NCI-H146 treated with DMSO at 0.1 percent for 48 hours (cell line): ENCODE measurements at regions not wholly inside any gene's neighbourhood (a gene's known extent, or its start where the extent isn't known, plus 50 kb on each side); places are given as distances from the start of the nearest gene placed in this dataset.

Source experiments
- DNase-seq: peaks from one replicate; lab custom pipeline; 2025; ENCODE audit not compliant: unreplicated experiment; lab: John Stamatoyannopoulos, UW

DNA sequence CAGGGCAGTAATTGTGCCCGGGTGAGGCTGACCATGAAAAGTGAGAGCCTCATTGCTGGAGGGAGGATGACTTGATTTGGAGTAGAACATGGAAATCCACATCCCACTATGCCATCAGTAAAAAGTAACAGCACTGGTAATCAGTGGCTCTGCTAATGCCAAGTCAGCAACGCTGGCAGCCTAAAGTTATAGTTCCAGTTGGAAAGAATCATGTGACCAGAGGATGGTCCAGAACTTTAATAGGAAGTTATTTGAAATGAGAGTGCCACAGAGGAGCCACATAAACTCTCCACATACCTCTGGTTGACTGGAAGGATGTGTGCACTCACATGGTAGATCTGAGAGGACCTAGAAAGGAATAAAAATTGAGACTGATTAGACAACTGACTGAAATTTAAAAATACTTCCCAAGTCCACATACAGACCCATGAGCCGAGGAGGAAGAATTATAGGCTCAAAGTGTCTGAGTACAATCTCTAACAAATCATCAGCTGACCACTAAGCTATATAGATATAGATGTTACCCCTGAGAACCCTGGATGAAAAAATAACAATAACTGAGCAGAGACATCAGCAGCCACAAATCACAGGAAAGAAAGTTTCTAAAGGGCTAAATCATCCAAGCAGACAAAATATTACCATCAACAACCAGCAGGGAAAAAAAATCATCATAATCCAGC lies 346.8 kb downstream of the STK39 start:
- DNase-seq, result no peak

DNA sequence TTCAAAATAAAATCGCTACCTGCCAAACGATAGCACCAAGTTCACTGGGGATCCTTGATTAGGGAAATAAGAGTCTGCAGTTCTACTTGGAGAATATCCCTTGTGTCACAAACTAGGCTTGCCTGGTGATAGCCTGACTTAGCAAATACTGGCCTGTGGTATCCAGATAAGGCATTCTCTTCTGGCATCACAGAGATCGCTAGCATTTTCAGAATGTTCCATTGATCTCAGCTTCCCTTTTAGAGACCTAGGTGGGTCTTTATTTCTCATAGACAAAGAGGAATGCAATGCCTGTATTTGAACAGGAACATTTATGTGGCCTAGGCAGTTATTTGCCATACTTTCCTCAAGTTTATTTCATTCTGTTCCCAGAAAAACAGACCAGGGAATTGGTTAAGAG lies 349.1 kb downstream of the STK39 start:
- DNase-seq, result no peak

DNA sequence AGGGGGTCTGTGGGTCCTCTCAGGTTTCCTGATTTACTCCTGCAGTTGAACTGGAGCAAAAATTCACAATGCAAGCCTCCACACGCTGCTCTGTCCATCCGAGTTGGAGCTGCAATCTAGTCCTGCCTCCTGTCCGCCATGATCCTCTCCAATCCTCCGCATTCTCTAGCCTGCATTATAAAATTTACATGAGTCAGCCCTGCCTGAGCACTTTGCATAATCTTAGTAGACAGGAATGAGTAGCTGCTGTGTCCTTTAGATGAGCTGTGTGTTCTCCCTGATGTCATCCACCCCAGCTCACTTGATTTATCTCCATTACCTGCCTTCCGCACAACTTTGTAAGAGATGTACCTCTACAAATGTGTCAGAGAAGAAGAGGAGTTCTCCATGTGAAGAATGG lies 355.6 kb downstream of the STK39 start:
- no peak for DNase-seq

DNA sequence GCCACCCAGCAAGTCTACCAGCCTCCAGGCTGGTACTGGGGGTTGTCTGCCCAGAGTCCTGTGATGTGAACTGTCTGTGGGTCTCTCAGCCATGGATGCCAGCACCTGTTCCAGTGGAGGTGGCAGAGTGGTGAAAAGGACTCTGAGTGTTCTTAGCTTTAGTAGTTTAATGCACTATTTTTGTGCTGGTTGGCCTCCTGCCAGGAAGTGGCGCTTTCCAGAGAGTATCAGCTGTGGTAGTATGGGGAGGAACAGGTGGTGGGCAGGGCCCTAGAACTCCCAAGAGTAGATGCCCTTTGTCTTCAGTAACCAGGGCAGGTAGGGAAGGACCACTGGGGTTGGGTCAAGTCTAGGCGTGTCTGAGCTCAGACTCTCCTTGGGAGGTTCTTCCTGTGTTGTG lies 356.7 kb downstream of the STK39 start:
- no peak for DNase-seq

DNA sequence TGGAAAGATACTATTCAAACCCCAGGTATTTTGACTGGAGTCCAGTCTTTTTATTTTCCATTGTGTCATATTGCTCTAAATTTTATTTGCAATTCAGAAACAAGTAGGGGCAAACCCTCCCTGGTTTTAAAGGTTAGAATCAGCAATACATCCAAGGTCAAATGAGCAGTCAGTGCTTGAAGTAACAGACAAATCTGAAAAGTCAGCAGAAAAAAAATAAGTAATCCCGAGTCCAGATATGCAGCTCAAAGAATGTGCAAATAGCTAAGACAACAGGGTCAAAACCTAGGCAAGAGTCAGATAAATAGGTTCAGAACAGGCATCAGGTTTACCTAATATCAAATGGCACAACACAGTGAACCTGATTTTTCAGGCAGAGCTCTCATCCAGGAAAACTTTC lies 367.0 kb downstream of the STK39 start:
- no peak for DNase-seq

DNA sequence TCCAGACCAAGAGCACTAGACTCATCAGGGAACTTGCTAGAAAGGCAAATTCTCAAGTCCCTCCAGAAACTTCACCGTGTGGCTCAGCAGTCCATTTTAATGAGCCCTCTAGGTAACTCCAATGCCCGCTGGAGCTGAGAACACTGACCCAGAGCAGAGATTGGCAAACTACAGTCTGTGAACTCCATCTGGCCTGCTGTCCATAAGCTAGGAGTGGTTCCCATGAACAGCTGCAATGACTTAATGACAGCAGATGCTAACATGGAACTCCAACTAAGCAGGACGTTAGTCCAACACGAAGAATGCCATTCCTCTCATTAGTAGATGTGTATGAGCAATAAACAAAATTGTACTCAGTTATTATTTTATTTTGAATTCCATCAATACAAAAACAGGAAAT lies 371.9 kb downstream of the STK39 start:
- DNase-seq, result no peak

DNA sequence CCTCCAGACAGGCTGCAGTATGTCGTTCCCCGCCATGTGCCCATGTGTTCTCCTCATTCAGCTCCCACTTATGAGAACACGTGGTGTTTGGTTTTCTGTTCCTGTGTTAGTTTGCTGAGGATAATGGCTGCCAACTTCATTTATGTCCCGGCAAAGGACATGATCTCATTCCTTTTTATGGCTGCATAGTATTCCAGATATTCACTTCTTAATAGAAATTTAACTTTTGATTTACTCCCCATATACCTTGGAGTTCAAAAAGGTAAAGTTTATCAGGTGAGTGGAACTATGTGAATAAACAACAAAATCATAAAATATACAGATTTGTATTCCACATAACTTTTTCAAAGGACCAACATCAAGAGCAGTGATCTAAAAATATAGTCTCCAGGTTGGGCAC lies 372.6 kb downstream of the STK39 start:
- no peak for DNase-seq

DNA sequence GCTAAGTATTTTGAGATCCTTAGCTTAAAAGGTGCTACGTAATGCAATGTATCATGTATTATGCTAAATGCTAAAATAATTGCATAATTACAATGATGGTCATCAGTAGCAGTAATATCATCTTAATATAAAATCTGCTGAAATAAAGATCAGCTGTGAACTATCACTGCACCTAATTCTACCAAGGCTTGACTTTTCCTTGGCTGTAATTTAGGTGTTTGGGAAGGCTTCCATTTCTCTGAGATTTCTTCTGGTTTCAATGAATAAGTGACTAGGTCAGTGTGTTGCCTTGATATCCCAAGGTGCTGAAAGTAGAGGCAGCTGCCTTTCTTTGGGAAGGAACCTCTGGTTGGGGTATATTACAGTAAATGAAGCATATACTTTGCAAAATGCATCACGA lies 376.1 kb downstream of the STK39 start:
- DNase-seq, result no peak

DNA sequence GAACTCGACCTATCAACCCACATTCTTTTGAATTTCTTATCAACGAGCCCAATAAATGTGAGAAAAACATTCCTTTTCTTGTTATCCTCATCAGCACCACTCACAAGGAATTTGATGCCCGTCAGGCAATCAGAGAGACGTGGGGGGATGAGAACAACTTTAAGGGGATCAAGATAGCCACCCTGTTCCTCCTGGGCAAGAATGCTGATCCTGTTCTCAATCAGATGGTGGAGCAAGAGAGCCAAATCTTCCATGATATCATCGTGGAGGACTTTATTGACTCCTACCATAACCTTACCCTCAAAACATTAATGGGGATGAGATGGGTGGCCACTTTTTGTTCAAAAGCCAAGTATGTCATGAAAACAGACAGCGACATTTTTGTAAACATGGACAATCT lies 378.2 kb downstream of the STK39 start:
- no peak for DNase-seq

DNA sequence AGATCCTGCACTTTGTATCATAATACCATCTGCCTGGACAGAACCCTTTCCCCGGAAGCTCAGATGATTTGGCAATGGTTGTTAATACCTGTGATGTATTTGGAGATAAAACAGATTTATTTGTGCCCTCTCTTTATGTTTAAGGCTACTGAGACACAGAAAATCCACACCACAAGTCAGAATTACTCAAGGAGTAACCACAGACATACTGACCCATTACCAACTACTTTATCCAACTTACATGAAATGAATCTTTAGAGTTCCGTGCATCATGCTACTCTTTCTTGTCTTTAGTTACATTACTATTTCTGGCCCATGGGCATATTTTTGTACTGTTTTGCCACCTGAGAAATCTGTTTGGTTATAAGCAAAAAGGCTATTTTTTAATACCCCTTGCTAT lies 384.0 kb downstream of the STK39 start:
- no peak for DNase-seq

DNA sequence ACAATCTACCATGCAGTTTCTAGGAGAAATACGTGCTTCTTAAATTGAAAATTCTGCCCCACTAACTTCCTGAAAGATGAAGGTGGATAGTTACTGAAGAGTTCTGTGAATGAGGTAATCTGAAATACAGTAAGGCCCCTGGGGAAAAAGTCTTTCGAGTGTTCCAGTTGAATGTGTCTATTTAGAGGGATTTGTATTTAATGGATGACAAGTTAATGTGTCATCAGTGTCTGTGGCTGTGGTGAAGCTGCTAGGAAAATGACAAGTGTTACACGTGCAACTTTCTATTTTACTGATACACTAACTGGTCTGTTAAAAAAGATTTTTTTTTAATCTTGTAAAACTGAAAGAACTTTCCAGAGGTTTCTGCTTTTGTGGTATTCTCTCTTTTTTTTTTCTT lies 384.6 kb downstream of the STK39 start:
- no peak for DNase-seq

DNA sequence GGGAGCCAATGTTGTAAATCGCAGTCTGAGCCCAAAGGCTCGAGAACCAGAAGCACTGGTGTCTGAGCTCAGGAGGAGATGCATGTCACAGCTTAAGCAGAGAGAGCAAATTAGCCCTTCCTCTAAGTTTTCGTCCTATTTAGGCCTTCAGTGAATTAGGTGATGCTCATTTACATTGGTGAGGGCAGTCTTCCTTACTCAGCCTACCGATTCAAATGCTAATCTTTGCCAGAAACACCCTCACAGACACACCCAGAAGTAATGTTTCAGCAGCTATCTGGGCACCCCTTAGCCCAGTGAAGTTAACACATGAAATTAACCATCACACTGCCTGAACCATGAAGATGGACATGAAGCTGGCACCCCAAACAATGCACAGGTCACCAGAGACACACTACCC lies 385.1 kb downstream of the STK39 start:
- DNase-seq, result no peak

DNA sequence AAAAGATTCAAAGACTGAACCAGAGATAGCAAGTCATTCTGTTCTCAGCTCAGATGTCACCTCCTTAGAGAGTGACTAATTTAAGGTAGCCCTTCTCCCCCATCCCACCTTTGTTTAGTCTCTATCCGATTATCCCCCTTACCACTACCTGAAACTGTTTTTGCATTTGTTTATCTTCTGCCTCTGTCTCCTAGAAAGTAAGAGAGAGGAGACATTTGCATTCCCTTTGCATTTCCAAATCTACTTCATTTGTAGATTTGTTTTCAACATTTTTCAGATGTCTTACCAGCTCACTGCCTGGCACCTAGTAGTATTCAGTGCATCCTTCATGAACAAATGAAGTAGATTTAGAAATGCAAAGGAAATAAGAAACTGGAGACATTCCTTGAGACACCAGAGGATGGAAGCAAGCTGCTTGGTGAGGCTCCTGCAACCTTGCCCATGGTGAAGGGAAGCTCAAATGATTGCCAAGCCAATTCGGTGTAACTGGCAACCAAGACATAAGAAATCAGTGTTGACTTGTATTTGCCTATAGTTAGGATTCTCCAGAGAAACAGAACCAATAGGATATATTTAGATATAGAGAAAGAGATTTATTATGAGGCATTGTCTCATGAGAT lies 385.7 kb downstream of the STK39 start:
- no peak for DNase-seq

DNA sequence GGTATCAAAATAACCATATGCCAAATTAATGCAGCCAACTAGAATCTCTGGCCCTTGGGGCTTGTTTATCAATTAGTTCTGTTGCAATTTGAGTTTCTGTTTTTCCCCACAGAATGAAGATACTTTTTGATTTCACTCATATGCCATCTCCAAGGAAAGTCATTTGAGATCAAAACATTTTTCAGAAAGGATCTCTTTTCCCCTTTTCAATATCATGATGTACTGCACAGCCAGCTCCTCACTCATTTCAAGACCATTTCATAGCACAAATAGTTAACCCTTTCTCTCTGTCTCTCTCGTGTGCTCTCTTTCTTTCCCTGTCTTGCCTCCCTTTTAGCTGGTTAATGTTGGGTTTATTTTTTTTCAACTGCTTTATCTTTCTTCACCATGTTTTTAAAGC lies 387.3 kb downstream of the STK39 start:
- DNase-seq, result no peak

DNA sequence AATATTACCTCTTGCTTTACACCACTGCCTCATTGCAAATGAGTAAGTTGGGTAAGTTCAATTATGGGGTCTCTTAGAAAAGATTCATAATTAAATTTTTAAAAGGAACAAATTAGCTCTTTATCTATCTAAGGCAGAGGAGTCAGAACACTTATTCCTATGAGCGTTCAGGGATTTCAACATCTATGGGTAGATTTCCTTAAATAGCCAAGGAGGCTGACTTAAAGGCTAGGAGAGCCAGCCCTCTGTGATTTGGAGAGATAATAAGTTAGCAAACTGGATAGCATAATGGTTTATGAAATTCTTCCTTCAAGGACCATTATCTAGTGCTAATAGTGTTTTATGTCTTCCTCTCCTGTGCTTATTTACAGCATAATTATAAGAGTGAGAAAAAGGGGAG lies 387.7 kb downstream of the STK39 start:
- DNase-seq, result no peak

DNA sequence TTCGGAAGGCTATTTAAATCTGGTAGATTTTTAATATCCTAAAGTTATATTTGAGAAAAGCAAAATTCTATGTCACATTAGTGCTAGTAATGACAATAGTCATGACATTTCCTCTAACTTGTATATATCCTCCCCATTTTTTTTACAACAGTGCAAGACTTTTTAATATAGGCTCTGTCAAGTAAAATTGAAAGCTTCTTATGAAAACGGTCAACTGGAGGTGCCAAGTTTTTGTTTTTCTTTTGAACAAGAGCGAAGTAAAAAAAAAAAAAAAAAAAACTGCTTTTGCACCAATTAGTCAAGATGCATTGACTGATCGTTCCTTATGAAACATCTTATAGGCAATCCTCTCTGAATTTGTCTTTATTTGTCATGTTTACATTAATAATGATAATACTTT lies 389.3 kb downstream of the STK39 start:
- no peak for DNase-seq

DNA sequence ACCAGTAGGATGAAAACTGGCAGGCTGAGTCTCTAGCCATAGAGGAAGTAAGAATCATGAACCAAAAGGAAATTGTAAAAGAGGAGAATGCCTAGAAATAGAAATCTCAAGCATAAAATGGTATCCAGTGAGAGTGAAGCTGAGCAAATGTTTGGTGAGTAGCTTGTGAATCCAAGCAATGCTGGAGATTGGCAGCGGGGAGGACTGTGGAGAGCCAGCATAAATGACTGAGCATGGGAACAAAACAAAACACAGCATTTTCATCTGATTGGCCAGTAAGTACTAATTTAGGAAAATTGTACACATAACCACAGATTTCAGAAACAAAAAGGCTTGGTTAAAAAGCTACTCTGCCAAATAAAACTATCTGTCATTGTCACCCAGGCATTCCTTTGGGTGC lies 390.0 kb downstream of the STK39 start:
- no peak for DNase-seq

DNA sequence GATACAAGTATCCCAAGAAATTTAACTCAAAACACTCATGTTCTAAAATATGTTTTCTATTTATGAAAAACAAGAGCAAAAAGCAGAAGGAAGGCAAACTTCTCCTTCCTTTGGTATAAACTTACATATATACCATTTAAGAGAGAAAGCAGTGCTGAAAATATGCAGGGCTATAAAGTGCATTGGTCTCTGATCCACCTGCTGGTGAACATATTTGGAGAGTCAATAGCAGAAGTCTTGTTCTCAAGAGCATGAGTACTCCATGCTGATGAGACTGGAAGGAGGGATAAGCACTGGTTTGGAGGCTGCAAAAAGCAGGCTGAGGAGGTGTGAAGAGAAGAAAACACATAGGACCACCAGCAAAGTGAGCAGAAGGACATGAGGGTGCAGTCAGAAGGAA lies 391.2 kb downstream of the STK39 start:
- no peak for DNase-seq

DNA sequence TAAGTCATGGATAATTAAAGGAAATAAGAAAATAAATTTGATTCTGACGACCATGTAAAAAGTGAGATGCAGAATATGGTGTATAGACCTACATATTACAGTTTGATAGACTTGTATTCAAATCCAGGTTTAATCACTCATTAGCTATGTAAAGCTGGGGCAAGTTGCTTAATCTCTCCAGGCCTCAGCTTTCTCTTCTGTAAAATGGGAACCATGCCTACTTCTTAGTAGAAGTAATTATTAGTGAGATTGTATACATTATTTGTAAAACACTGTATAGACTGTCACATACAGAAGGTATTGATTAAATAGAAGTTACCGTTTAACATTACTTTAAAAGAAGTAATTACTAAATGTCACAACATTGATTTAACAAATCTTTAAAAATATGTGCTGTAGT lies 392.2 kb downstream of the STK39 start:
- no peak for DNase-seq

DNA sequence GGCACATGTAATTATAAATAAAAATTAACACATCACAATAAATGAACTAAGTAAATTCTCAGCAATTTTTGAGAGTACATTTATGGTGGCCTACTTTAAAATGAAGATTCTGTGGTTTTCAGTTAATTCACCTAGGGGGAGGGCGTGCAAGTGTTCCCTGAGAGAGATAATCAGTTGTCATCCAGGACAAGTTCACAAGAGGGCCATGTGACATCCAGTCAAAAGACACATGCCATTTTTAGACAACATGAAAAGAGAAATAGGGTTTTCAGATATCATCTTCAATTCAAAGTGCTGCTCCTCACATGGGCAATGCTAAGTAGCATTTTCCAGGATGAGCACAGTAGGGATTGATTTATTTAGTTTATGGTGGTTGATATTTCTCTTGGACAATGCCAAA lies 393.7 kb downstream of the STK39 start:
- no peak for DNase-seq

DNA sequence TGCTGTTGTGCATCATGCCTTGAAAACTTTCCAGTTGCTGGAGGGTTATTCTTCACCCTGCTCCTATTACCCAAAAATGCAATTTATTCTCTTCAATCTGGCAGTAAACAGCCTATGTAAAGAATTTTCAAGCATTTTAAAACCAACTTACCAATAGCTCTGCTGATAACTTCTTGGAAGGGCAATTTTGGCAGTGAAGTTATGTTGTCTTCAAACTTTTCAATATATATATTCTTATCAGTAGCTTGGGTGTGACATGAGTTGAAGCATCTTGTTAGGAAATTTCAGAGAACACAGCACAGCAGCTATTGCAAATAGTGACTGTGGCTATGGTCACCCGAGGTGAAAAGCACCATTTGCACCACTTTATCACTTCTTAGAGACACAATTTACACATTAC lies 395.5 kb downstream of the STK39 start:
- no peak for DNase-seq

DNA sequence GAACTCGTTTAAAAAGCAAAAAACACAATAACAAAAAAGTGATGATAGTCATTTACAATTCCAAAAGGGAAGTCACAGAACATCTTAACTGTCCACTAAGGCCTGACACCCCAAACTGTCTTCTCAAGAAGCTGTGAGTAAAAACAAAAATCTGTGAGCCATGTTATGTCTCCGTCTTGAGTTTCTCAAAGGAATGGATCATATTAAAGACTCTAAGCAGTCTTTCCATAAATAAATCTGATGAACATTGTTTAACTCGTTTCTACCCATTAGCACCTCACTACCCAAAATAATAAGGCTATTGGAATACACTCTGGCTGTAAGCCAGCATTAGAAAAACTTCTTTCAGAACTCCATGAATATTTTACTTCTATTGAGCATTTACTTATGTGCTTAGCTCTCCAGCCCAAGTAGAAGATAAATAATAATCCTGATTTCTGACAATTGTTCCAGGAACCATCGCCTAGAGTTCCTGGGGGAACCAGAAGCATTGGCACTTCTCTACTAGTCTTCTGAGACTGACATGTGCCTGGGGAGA lies 396.0 kb downstream of the STK39 start:
- DNase-seq, result no peak
